H9 (cell line): ENCODE measurements at regions not wholly inside any gene's neighbourhood (a gene's known extent, or its start where the extent isn't known, plus 50 kb on each side); places are given as distances from the start of the nearest gene placed in this dataset.

Experiments
- DNase-seq: peaks from one replicate; pipeline ENCODE4 v3.0.0-alpha.2; 2017
- H2AFZ ChIP-seq: one replicate; pipeline ENCODE4 v1.6.1; 2013; ENCODE audit warnings: mild to moderate bottlenecking, low read length, control low read depth, moderate library complexity
- H2AK5ac ChIP-seq: 2 replicates; pipeline ENCODE4 v1.6.1; 2013; ENCODE audit warnings: low read length, control low read depth, mixed read lengths; ENCODE audit not compliant: insufficient read length
- H2BK120ac ChIP-seq: one replicate; pipeline ENCODE4 v1.6.1; 2013; ENCODE audit warnings: low read depth, mild to moderate bottlenecking, low read length, control low read depth, inconsistent platforms; ENCODE audit not compliant: poor library complexity, severe bottlenecking
- H2BK12ac ChIP-seq: 2 replicates; pipeline ENCODE4 v1.6.1; 2013; ENCODE audit warnings: low read length, control low read depth, mixed read lengths, low read depth; ENCODE audit not compliant: insufficient read length
- H2BK15ac ChIP-seq: 2 replicates; pipeline ENCODE4 v1.6.1; 2013; ENCODE audit warnings: low read depth, low read length, control low read depth
- H2BK20ac ChIP-seq: one replicate; pipeline ENCODE4 v1.6.1; 2013; ENCODE audit warnings: low read depth, mild to moderate bottlenecking, low read length, control low read depth, inconsistent platforms; ENCODE audit not compliant: poor library complexity, severe bottlenecking
- H2BK5ac ChIP-seq: 2 replicates; pipeline ENCODE4 v1.6.1; 2013; ENCODE audit warnings: low read length, control low read depth, mixed read lengths; ENCODE audit not compliant: insufficient read length
- H3K14ac ChIP-seq: 2 replicates; pipeline ENCODE4 v1.6.1; 2013; ENCODE audit warnings: low read length, control low read depth; ENCODE audit not compliant: insufficient read depth
- H3K18ac ChIP-seq: 2 replicates; pipeline ENCODE4 v1.6.1; 2013; ENCODE audit warnings: low read depth, mild to moderate bottlenecking, mixed read lengths, low read length, control low read depth; ENCODE audit not compliant: insufficient read length
- H3K23ac ChIP-seq: 2 replicates; pipeline ENCODE4 v1.6.1; 2013; ENCODE audit warnings: low read length, control low read depth, mixed read lengths, low read depth; ENCODE audit not compliant: insufficient read length
- H3K23me2 ChIP-seq: 2 replicates; pipeline ENCODE4 v1.6.1; 2013; ENCODE audit warnings: low read depth, mild to moderate bottlenecking, mixed read lengths, low read length, control low read depth; ENCODE audit not compliant: insufficient read length, poor library complexity, severe bottlenecking
- H3K27ac ChIP-seq: 2 replicates; pipeline ENCODE4 v1.5.1; 2013; ENCODE audit warnings: low read length, control low read depth, mixed read lengths, low read depth; ENCODE audit not compliant: insufficient read length
- H3K27me3 ChIP-seq: 2 replicates; pipeline ENCODE4 v1.6.1; 2013; ENCODE audit warnings: low read length, control low read depth, inconsistent platforms; ENCODE audit not compliant: insufficient read depth
- H3K4ac ChIP-seq: 2 replicates; pipeline ENCODE4 v1.6.1; 2013; ENCODE audit warnings: low read depth, mild to moderate bottlenecking, control low read depth, inconsistent platforms, low read length, moderate library complexity
- H3K4me1 ChIP-seq: 2 replicates; pipeline ENCODE4 v1.6.1; 2013; ENCODE audit warnings: low read length, control low read depth, inconsistent platforms; ENCODE audit not compliant: insufficient read depth
- H3K4me2 ChIP-seq: 2 replicates; pipeline ENCODE4 v1.6.1; 2013; ENCODE audit warnings: low read length, control low read depth, mixed read lengths; ENCODE audit not compliant: insufficient read length, insufficient read depth
- H3K56ac ChIP-seq: 2 replicates; pipeline ENCODE4 v1.6.1; 2013; ENCODE audit warnings: low read depth, mild to moderate bottlenecking, mixed read lengths, low read length, control low read depth; ENCODE audit not compliant: insufficient read length
- H3K79me1 ChIP-seq: 2 replicates; pipeline ENCODE4 v1.6.1; 2013; ENCODE audit warnings: low read depth, mild to moderate bottlenecking, moderate library complexity, low read length, control low read depth, inconsistent platforms; ENCODE audit not compliant: insufficient read depth, poor library complexity, severe bottlenecking
- H3K79me2 ChIP-seq: 2 replicates; pipeline ENCODE4 v1.6.1; 2013; ENCODE audit warnings: low read length, control low read depth, inconsistent platforms; ENCODE audit not compliant: insufficient read depth
- H3K9ac ChIP-seq: 2 replicates; pipeline ENCODE4 v1.6.1; 2013; ENCODE audit warnings: low read length, control low read depth, mixed read lengths; ENCODE audit not compliant: insufficient read length; ENCODE audit errors: extremely low read depth
- H3K9me3 ChIP-seq: one replicate; pipeline ENCODE4 v1.6.1; 2013; ENCODE audit warnings: low read depth, low read length, inconsistent platforms; ENCODE audit not compliant: control insufficient read depth
- H3T11ph ChIP-seq: one replicate; pipeline ENCODE4 v1.6.1; 2013; ENCODE audit warnings: mild to moderate bottlenecking, low read length, control low read depth, inconsistent platforms
- H4K20me1 ChIP-seq: one replicate; pipeline ENCODE4 v1.6.1; 2013; ENCODE audit not compliant: control insufficient read depth, insufficient read length, insufficient read depth
- H4K5ac ChIP-seq: 2 replicates; pipeline ENCODE4 v1.6.1; 2013; ENCODE audit warnings: low read depth, mild to moderate bottlenecking, mixed read lengths, low read length, control low read depth; ENCODE audit not compliant: insufficient read length
- H4K8ac ChIP-seq: replicated peaks from 2 replicates; pipeline ENCODE4 v1.6.1; 2013; ENCODE audit warnings: low read length, control low read depth, mixed read lengths, low read depth; ENCODE audit not compliant: insufficient read length
- H4K91ac ChIP-seq: 2 replicates; pipeline ENCODE4 v1.6.1; 2013; ENCODE audit warnings: low read depth, mild to moderate bottlenecking, moderate library complexity, mixed read lengths, low read length, control low read depth; ENCODE audit not compliant: insufficient read length
- H3K27ac Mint-ChIP-seq, 3 experiments: 2 replicates in 2 of 3; 3 replicates in 1 of 3; pipeline ENCODE4 v1.8.0; 2020 to 2021; ENCODE audit warnings: mixed read lengths in 3 of 3, mild to moderate bottlenecking in 1 of 3, moderate library complexity in 1 of 3
- H3K27me3 Mint-ChIP-seq: 2 replicates; pipeline ENCODE4 v1.8.0; 2021; ENCODE audit warnings: low read depth, mild to moderate bottlenecking, moderate library complexity, mixed read lengths
- H3K36me3 Mint-ChIP-seq, 3 experiments: 2 replicates in 2 of 3; 3 replicates in 1 of 3; pipeline ENCODE4 v1.8.0; 2020 to 2021; ENCODE audit warnings: low read depth in 3 of 3, mixed read lengths in 3 of 3; ENCODE audit not compliant: insufficient read depth in 1 of 3
- H3K4me1 Mint-ChIP-seq, 2 experiments: 2 replicates each; pipeline ENCODE4 v1.8.0; 2020; ENCODE audit warnings: mixed read lengths in 2 of 2
- H3K4me3 Mint-ChIP-seq, 2 experiments: 2 replicates in 1 of 2; 3 replicates in 1 of 2; pipeline ENCODE4 v1.8.0; 2020 to 2021; ENCODE audit warnings: mild to moderate bottlenecking in 2 of 2, mixed read lengths in 2 of 2, moderate library complexity in 1 of 2
- H3K9me3 Mint-ChIP-seq, 2 experiments: 2 replicates in 1 of 2; 3 replicates in 1 of 2; pipeline ENCODE4 v1.8.0; 2020; ENCODE audit warnings: mild to moderate bottlenecking in 2 of 2, mixed read lengths in 2 of 2, moderate library complexity in 1 of 2
- CTCF ChIP-seq: fragments of 200-600 bp; sonication (generic); conservative IDR thresholded peaks from 3 replicates; pipeline ENCODE4 v1.8.0; 2021; ENCODE audit warnings: antibody characterized with exemption, mild to moderate bottlenecking
- WGBS: extraction: QIAGEN DNeasy Blood & Tissue Kit; methylation state at CpG from one replicate; pipeline ENCODE4 v1.1.7; 2013; ENCODE audit warnings: missing lambda C conversion rate, low lambda C conversion rate, mixed read lengths; ENCODE audit not compliant: insufficient read length; ENCODE audit errors: extremely low coverage; 5-methylcytosine and 5-hydroxymethylcytosine counted together

- Histone ChIP-seq H4K20me1 (no peaks in the 10 kb centered on the region), H3K4ac (no peak overlapping the region), H3K9me3 (no peaks in the 10 kb centered on the region), H2BK20ac (no peak overlapping the region), H3K23me2 (no peaks in the 10 kb centered on the region), H4K8ac (no peak overlapping the region), H4K91ac (no peak overlapping the region), H4K5ac (no peak overlapping the region), H3K9ac (no peak overlapping the region), H2AK5ac (no peak overlapping the region), H3K27ac (no peak overlapping the region), H3T11ph (no peak overlapping the region), H3K27me3 (no peaks in the 10 kb centered on the region), H2BK5ac (no peak overlapping the region), H2BK120ac (no peak overlapping the region), H2AFZ (no peak overlapping the region), H3K4me1 (no peaks in the 10 kb centered on the region), H3K79me1 (no peaks in the 10 kb centered on the region), H3K79me2 (no peaks in the 10 kb centered on the region), H2BK12ac (no peak overlapping the region), H2BK15ac (no peak overlapping the region), H3K56ac (no peak overlapping the region), H3K4me2 (no peak overlapping the region), H3K23ac (no peak overlapping the region), H3K14ac (no peak overlapping the region), H3K18ac (no peak overlapping the region)
- no peaks in the 10 kb centered on the region for H3K4me1 Mint-ChIP-seq
- no peaks in the 10 kb centered on the region; the same call in 1 of the 2 replicates for H3K27me3 Mint-ChIP-seq
- no peak for DNase-seq
- peaks cover 0 to 7% (median 0%) of the 10 kb centered on the region in 3 experiments; a peak in 3 of 7 replicates for H3K36me3 Mint-ChIP-seq
- no CpG with 5 or more reads among the region's 2 CpGs for WGBS
- no peak for TF ChIP-seq CTCF
- no peak overlapping the region for H3K4me3 Mint-ChIP-seq
- no peak overlapping the region for H3K27ac Mint-ChIP-seq
- H3K9me3 Mint-ChIP-seq = peaks cover 2 to 3% of the 10 kb centered on the region in 2 experiments; a peak in 2 of 5 replicates
These were observed 1221.4 kb downstream of the GATA3 start for GRCh38 chr10:9275861-9276260.
